HG03066 (cell line): ENCODE measurements at regions not wholly inside any gene's neighbourhood (a gene's known extent, or its start where the extent isn't known, plus 50 kb on each side); places are given as distances from the start of the nearest gene placed in this dataset.

ENCODE experiments used
- ATAC-seq: cut with Tn5 transposase; IDR thresholded peaks from one replicate; pipeline ENCODE4 v1.9.1; 2021; ENCODE audit warnings: low read depth; ENCODE audit not compliant: unreplicated experiment

DNA sequence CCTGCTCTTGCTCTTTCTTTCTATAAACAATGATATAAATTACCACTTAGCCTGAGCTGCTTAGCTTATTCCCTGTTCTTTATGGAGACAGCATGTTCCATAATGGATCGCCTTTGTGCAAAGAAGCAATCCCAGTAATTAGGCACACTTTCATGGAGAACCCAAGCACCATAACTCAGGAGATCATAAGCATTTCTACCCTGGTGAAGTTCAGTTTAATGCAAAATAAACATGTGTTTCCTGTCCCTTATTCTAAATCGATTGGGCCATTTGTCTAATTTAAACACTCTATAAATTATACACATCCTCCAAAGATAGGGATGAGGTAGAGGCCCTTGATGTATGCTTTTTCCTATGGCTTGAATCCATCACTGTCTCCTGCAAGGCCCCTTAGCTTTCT is 75.8 kb upstream of the TMEM72 start:
- no peak for ATAC-seq

GRCh38 chr10:44843484-44843883 is 67.7 kb upstream of the TMEM72 start:
- ATAC-seq: no peak

DNA sequence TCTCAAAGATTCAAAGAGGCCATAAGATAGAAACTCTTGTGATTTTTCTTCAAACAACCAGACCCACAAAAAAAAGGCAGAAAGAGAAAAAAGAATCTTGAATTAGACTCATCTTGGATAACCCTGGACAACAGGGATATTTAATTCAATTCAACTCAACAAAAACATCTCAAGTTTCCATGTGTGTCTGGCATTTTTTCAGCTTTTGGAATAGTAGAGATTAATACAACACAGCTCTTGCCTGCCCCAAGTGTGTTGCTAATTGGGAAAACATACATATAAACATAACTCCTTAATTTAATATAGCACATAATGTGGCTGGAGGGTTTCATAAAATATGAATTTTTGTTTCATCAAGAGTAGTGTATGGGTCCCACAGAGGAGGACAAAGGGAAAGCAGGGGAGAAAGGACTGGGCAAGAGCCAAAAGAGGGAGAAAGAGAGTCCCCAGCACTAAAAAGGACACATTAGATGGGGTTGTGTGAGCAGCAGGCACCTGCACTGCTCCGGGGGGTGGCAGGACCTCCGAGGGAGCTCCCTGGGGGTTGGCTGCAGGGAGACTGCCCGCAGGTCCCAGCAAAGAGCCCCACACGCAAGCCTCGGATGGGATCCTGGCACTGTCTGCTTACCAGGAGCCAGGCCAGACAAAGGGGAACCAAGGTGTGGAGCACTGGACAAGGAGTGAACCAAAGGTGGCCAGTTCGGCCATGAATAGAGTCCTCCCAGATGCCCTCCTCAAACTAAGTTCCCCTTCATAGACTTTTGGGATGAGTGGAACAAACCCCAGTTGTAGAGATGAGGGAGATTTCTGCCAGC is 65.6 kb upstream of the TMEM72 start:
- no peak for ATAC-seq

GRCh38 chr10:44847110-44847509 is 64.0 kb upstream of the TMEM72 start:
- ATAC-seq: no peak

- ATAC-seq: no peak
These were observed 62.9 kb upstream of the TMEM72 start for GRCh38 chr10:44848211-44848610.

- ATAC-seq: no peak
These were observed 61.2 kb upstream of the TMEM72 start for GRCh38 chr10:44849936-44850335.

- no peak for ATAC-seq
These were observed 60.7 kb upstream of the TMEM72 start for GRCh38 chr10:44850356-44850934.

GRCh38 chr10:44851413-44851812 is 59.7 kb upstream of the TMEM72 start:
- ATAC-seq: no peak

GRCh38 chr10:44851881-44852280 is 59.3 kb upstream of the TMEM72 start:
- no peak for ATAC-seq

DNA sequence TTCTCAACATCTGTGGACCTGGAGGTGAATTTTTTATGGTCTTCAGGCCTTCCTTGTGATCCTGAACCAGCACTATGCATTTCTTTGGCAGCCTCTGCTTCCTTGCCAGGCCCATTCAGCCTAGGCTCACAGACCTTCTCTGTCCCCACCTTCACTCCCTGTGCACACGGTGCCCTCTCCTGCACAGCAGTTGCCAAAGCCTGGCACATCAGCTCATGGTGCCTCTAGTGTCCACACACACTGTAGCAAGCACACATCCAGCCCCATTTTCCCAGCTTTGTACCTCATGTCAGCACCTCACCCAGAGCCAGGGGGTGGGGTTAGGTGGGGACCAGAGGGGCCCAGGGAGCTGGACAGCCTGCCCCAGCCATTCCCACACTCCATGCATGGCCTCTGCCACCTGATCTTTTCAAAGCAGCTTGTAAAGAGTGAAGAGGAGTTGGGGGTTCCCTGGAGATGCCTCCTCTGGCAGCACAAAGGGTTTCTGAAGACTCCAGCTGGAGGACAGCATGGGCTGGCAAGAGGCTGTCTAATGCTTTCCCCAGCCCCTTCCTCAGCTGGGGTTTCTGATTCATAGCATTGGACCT is 57.9 kb upstream of the TMEM72 start:
- no peak for ATAC-seq

GRCh38 chr10:44853796-44854195 is 57.3 kb upstream of the TMEM72 start:
- ATAC-seq: no peak

DNA sequence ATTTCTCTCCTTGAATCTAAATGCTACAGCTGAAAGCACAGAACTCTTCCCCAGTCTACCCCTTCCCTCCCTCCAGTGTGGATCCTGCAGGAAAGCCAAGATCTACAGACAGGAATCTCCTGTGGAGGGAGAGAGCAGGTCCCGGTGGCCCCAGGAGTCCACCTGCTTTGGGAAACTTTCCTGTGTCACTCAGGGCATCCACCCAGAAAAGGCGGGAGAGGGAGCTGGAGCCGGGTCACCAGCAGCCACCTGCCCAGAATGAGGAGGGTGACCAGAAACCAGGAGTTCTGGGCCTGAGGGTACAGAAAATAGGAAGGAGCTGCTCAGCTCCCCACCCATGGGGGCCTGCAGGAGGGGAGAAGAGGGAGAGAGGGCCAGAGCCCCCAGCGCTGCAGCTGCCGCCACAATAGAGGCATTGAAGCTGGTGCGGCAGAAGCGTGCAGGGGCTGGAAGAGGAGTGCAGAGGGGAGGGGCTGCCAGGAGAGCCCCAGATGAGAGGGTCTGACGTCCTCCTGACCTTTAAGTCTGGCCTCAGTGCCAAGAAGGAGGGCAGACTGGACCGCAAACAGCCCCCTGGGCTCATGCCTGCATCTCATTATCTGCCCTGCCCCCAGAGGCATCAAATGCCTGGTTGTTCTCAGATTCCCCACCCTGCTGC is 56.3 kb upstream of the TMEM72 start:
- no peak for ATAC-seq

DNA sequence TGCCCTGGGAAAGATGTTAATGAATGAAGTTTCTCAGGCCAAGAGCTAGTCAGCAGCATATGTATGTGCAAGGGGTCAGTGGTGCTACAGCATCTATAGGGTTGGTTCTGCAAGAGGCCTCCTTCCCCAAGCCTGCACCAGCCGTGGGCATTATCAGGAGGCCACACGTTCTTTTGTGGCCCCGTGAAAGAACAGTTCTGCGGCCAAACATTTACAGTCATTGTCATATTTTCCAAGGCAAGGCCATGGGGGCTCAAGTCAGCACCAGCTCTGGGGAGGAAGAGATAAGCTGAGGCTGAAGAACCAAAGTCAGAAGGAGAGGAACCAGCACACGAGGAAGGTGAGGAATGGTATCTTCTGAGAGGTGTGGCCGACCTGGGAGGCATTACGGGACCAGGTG is 54.4 kb upstream of the TMEM72 start:
- no peak for ATAC-seq

DNA sequence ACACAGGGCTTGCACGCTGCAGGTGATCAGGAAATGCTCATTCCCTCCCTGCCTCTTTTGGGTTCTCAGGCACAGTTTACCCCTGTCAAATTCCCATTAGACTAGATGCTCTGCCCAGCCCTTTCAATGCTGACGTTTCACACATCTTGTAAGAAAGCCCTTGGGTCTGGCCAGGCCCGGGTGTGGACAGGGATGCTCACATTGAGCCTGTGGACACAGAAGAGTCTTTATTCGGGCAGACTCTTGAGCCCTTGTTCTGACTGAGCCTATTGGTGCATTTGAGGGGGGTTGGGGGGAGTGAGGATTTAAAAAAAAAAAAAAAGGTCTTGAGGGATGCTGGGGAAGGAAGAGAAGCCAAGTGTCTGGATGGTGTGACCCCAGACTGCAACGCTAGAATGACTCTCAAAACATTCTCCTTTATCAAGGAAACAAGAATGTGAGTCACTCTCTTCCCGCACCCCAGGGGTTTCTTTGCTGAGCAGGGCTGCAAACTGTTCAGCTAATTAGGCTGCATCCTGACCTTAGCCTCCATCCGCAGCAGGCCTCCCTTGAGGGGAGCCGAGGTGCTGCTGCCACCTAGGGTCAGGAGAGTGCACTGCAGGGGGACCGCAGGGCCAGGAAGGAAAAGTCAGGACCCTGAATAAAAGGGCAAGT is 53.6 kb upstream of the TMEM72 start:
- ATAC-seq: no peak

DNA sequence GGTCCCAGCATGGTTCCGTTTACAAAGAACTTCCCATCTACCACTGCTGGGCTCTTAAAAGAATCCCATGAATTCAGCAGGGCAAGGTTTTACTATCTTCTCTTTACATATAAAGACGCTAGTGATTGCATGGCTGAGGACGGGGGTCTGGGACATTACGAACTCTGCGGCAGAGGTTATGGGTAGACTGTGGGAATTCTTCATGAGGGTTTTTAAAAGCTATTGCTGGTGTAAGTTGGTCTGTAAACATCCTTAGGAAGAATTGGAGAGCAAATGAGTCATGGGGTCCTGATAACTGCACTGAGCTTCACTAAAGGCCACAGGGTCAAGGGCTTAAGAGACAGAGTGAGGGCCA is 53.1 kb upstream of the TMEM72 start:
- no peak for ATAC-seq

- ATAC-seq: no peak
These were observed 52.1 kb upstream of the TMEM72 start for GRCh38 chr10:44858988-44859387.

DNA sequence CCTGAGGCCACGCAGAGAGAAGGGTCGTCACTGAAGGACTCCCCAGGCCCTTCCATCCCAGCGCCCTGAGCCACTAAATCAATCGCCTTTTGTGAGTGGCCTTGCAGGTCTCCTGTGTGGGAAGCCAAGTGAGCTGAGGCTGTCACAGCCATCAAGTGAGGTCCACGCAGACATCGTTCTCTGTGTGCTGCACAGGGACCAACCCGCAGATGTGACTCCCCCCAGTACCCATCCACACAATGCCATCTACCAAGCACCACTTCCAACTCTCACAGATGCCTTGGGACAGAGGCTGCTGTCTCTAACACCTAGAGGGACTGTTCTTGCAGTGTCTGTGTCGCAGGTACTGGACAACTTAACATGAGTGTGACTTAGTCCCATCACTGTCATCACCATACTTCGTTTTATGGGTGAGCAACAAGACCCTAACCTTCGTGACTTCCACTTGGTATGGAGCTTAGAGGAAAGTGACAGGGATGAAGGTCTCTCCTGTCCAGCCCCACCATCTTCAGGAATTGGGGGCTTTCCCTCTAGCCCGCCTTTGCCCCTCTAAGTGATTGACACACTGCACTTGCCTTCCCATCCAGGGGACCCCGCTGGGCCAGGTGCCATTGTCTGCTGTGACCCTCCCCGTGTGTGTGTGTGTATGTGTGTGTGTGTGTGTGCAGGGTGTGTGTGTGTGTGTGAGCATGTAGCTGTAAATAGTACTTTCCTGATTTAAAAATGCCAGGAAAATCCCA is 51.4 kb upstream of the TMEM72 start:
- no peak for ATAC-seq

GRCh38 chr10:44860811-44861736 is 50.1 kb upstream of the TMEM72 start:
- ATAC-seq: no peak
